Trophoblast cell (in vitro differentiated cells and primary cell): ENCODE measurements at regions not wholly inside any gene's neighbourhood (a gene's known extent, or its start where the extent isn't known, plus 50 kb on each side); places are given as distances from the start of the nearest gene placed in this dataset.

Experiments used
- DNase-seq, 2 donors: peaks; one replicate each; pipeline ENCODE4 v3.0.0-alpha.2; 2016
- H2AFZ ChIP-seq: 2 replicates; pipeline ENCODE4 v1.6.1; 2013; ENCODE audit warnings: low read length, moderate library complexity, mild to moderate bottlenecking; ENCODE audit not compliant: insufficient read depth, poor library complexity
- H2AK5ac ChIP-seq: 2 replicates; pipeline ENCODE4 v1.6.1; 2013; ENCODE audit warnings: mild to moderate bottlenecking, low read length
- H2BK120ac ChIP-seq: 2 replicates; pipeline ENCODE4 v1.6.1; 2013; ENCODE audit warnings: low read length, mild to moderate bottlenecking, moderate library complexity; ENCODE audit not compliant: insufficient read depth, poor library complexity
- H2BK12ac ChIP-seq: 2 replicates; pipeline ENCODE4 v1.6.1; 2013; ENCODE audit warnings: mild to moderate bottlenecking, low read length, moderate library complexity
- H2BK5ac ChIP-seq: 2 replicates; pipeline ENCODE4 v1.6.1; 2013; ENCODE audit warnings: low read length, low read depth, moderate library complexity, mild to moderate bottlenecking; ENCODE audit not compliant: poor library complexity
- H3K14ac ChIP-seq: 2 replicates; pipeline ENCODE4 v1.6.1; 2013; ENCODE audit warnings: mild to moderate bottlenecking, low read length
- H3K18ac ChIP-seq: 2 replicates; pipeline ENCODE4 v1.6.1; 2013; ENCODE audit warnings: mild to moderate bottlenecking, low read length
- H3K23ac ChIP-seq: 2 replicates; pipeline ENCODE4 v1.6.1; 2013; ENCODE audit warnings: low read length
- H3K27ac ChIP-seq: 2 replicates; pipeline ENCODE4 v1.5.1; 2013; ENCODE audit warnings: low read depth, mild to moderate bottlenecking, inconsistent platforms, low read length, moderate library complexity
- H3K27me3 ChIP-seq: 2 replicates; pipeline ENCODE4 v1.6.1; 2013; ENCODE audit warnings: inconsistent platforms, mild to moderate bottlenecking, low read length, moderate library complexity; ENCODE audit not compliant: insufficient read depth
- H3K36me3 ChIP-seq, 2 experiments: 1 replicate in 1 of 2; 2 replicates in 1 of 2; pipeline ENCODE4 v1.6.1; 2013; ENCODE audit warnings: low read length in 2 of 2, mild to moderate bottlenecking in 2 of 2, moderate library complexity in 1 of 2; ENCODE audit not compliant: insufficient read depth in 2 of 2, control insufficient read depth in 1 of 2
- H3K4ac ChIP-seq: 2 replicates; pipeline ENCODE4 v1.6.1; 2013; ENCODE audit warnings: low read depth, mild to moderate bottlenecking, low read length, moderate library complexity
- H3K4me1 ChIP-seq, 2 experiments: 1 replicate in 1 of 2; 2 replicates in 1 of 2; pipeline ENCODE4 v1.6.1; 2013; ENCODE audit warnings: low read length in 2 of 2, mild to moderate bottlenecking in 2 of 2, moderate library complexity in 1 of 2; ENCODE audit not compliant: insufficient read depth in 2 of 2, control insufficient read depth in 1 of 2
- H3K4me2 ChIP-seq: 2 replicates; pipeline ENCODE4 v1.6.1; 2013; ENCODE audit warnings: inconsistent platforms, mild to moderate bottlenecking, low read length, moderate library complexity
- H3K4me3 ChIP-seq: 2 replicates; pipeline ENCODE4 v1.5.1; 2013; ENCODE audit warnings: mild to moderate bottlenecking, low read depth, low read length, inconsistent platforms
- H3K79me1 ChIP-seq: one replicate; pipeline ENCODE4 v1.6.1; 2013; ENCODE audit warnings: low read length
- H3K79me2 ChIP-seq: 2 replicates; pipeline ENCODE4 v1.6.1; 2013; ENCODE audit warnings: low read length, mild to moderate bottlenecking; ENCODE audit not compliant: control insufficient read depth, insufficient read depth, poor library complexity
- H3K9ac ChIP-seq: 2 replicates; pipeline ENCODE4 v1.6.1; 2013; ENCODE audit warnings: mild to moderate bottlenecking, low read length
- H3K9me3 ChIP-seq: 2 replicates; pipeline ENCODE4 v1.6.1; 2013; ENCODE audit warnings: low read depth, mild to moderate bottlenecking, control low read depth, inconsistent platforms, low read length; ENCODE audit not compliant: insufficient read depth
- H4K12ac ChIP-seq: 2 replicates; pipeline ENCODE4 v1.6.1; 2013; ENCODE audit warnings: low read depth, mild to moderate bottlenecking, low read length, moderate library complexity
- H4K8ac ChIP-seq: 2 replicates; pipeline ENCODE4 v1.6.1; 2013; ENCODE audit warnings: low read depth, mild to moderate bottlenecking, low read length, moderate library complexity
- H4K91ac ChIP-seq: one replicate; pipeline ENCODE4 v1.6.1; 2013; ENCODE audit warnings: low read depth, mild to moderate bottlenecking, low read length, moderate library complexity
- WGBS: extraction: QIAGEN DNeasy Blood & Tissue Kit; methylation state at CpG from one replicate; pipeline ENCODE4 v1.1.7; 2013; ENCODE audit warnings: missing lambda C conversion rate; ENCODE audit not compliant: insufficient read length, insufficient coverage; ENCODE audit errors: extremely low coverage; 5-methylcytosine and 5-hydroxymethylcytosine counted together

- no CpG with 5 or more reads among the region's 5 CpGs for WGBS
- Histone ChIP-seq H3K9ac (peak overlapping the region; percentile 25), H2AK5ac (no peak overlapping the region)
Observed at GRCh38 chr13:24099490-24099889, 61.0 kb upstream of the SPATA13 start.

DNA sequence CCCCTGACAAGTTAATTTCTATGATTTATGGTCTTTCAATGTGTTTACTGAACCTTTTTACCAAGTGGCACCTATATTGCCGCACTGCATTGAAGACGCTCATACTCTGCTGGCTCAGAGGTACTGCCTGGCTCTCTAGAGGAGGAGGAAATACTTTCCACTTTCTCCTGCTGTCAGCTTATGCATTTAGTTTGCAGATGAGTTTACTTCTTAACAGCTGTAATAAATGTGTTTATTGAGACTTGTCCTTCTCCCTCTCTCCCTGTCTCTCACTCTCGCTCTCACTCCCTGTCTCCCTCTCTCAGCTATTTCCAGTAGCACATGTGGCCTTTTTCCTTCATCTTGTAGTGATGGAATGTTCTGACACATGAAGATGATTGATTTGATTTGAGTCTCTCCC lies 60.3 kb upstream of the SPATA13 start:
- Histone ChIP-seq H3K14ac (no peak overlapping the region), H3K18ac (no peak overlapping the region), H3K79me1 (no peaks in the 10 kb centered on the region), H3K4me2 (no peak overlapping the region), H3K4ac (no peak overlapping the region), H3K4me3 (no peak overlapping the region), H3K36me3 (no peaks in the 10 kb centered on the region), H3K23ac (no peak overlapping the region), H3K79me2 (no peaks in the 10 kb centered on the region), H3K9ac (no peak overlapping the region), H4K8ac (no peak overlapping the region), H4K12ac (no peak overlapping the region), H2BK120ac (no peak overlapping the region), H2AK5ac (no peak overlapping the region), H3K27me3 (no peaks in the 10 kb centered on the region), H2AFZ (no peak overlapping the region), H3K27ac (no peak overlapping the region), H3K9me3 (no peaks in the 10 kb centered on the region), H2BK5ac (no peak overlapping the region), H2BK12ac (no peak overlapping the region), H3K4me1 (no peaks in the 10 kb centered on the region), H4K91ac (no peak overlapping the region)
- no peak for DNase-seq
- no CpG with 5 or more reads among the region's 3 CpGs for WGBS

More at GRCh38 chr13:24099490-24099889, 61.0 kb upstream of the SPATA13 start:
- Histone ChIP-seq H3K23ac (no peak overlapping the region), H2BK5ac (no peak overlapping the region), H3K27ac (no peak overlapping the region), H2BK120ac (no peak overlapping the region), H3K4me3 (no peak overlapping the region), H3K79me1 (no peaks in the 10 kb centered on the region), H4K8ac (no peak overlapping the region), H3K4me2 (no peak overlapping the region), H4K12ac (no peak overlapping the region), H3K27me3 (no peaks in the 10 kb centered on the region), H3K18ac (no peak overlapping the region), H2AFZ (no peak overlapping the region), H3K4ac (no peak overlapping the region), H2BK12ac (no peak overlapping the region), H3K36me3 (no peaks in the 10 kb centered on the region), H3K4me1 (no peaks in the 10 kb centered on the region), H3K79me2 (no peaks in the 10 kb centered on the region), H3K14ac (no peak overlapping the region), H4K91ac (no peak overlapping the region), H3K9me3 (no peaks in the 10 kb centered on the region)
- DNase-seq = no peak

DNA sequence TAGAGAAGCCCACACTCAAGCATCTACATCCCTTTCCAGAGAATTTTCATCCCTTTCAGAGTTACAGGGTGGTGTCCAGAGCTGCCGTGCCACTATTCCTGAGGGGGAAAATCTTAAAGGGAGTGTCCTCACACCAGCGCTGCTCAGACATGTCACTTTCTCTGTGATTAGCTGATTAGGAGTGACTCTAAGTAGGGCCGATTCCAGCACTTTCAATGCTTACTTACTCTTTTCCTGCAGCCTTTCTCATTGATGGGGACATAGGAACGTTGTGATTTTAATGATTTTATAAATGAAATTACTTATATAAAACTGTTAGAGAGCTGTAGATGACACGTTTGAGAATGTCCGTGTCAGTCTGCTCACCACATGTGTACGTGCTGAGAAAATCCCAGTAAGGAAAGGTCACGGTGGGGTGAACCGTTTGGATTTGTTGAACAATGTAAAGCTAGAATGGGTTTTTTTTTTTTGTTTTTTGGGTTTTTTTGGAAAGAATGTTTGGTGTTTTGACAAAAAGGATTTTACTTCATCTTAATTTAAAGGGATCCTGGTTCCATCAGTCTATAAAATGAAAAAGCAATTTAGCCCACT lies 56.6 kb upstream of the SPATA13 start:
- Histone ChIP-seq H4K91ac (no peak overlapping the region), H3K18ac (no peak overlapping the region), H3K27ac (no peak overlapping the region), H3K14ac (no peak overlapping the region), H3K9me3 (no peaks in the 10 kb centered on the region), H3K4ac (no peak overlapping the region), H2AK5ac (no peak overlapping the region), H4K12ac (no peak overlapping the region), H2AFZ (no peak overlapping the region), H3K4me1 (no peaks in the 10 kb centered on the region), H2BK5ac (no peak overlapping the region), H2BK12ac (no peak overlapping the region), H3K23ac (no peak overlapping the region), H3K4me3 (no peak overlapping the region), H3K36me3 (no peaks in the 10 kb centered on the region), H2BK120ac (no peak overlapping the region), H3K79me2 (no peaks in the 10 kb centered on the region), H3K27me3 (no peaks in the 10 kb centered on the region), H3K9ac (peak overlapping the region; percentile 44), H3K4me2 (no peak overlapping the region), H4K8ac (no peak overlapping the region), H3K79me1 (no peaks in the 10 kb centered on the region)
- no peak for DNase-seq
- 100% methylated on average over 1 of the region's 9 CpGs for WGBS

GRCh38 chr13:24104723-24105122 lies 55.8 kb upstream of the SPATA13 start:
- Histone ChIP-seq H3K4ac (no peak overlapping the region), H3K23ac (no peak overlapping the region), H2AFZ (no peak overlapping the region), H2BK12ac (no peak overlapping the region), H3K36me3 (no peaks in the 10 kb centered on the region), H2BK5ac (no peak overlapping the region), H3K9me3 (no peaks in the 10 kb centered on the region), H3K79me1 (no peaks in the 10 kb centered on the region), H3K27ac (no peak overlapping the region), H2BK120ac (no peak overlapping the region), H3K18ac (no peak overlapping the region), H3K4me1 (no peaks in the 10 kb centered on the region), H4K12ac (no peak overlapping the region), H3K14ac (no peak overlapping the region), H4K91ac (no peak overlapping the region), H2AK5ac (no peak overlapping the region), H3K79me2 (no peaks in the 10 kb centered on the region), H3K9ac (no peak overlapping the region), H3K4me2 (no peak overlapping the region), H3K4me3 (no peak overlapping the region), H4K8ac (no peak overlapping the region), H3K27me3 (no peaks in the 10 kb centered on the region)
- no peak for DNase-seq
- WGBS = no CpG with 5 or more reads among the region's 2 CpGs
